Endodermal cell (in vitro differentiated cells): ENCODE measurements at regions not wholly inside any gene's neighbourhood (a gene's known extent, or its start where the extent isn't known, plus 50 kb on each side); places are given as distances from the start of the nearest gene placed in this dataset.

ENCODE experiments used
- DNase-seq: peaks from one replicate; pipeline ENCODE4 v3.0.0-alpha.2; 2017
- H3K27ac ChIP-seq: 2 replicates; pipeline ENCODE4 v1.5.1; 2013; ENCODE audit warnings: mild to moderate bottlenecking, low read depth, low read length, moderate library complexity
- H3K27me3 ChIP-seq: 2 replicates; pipeline ENCODE4 v1.6.1; 2013; ENCODE audit warnings: mild to moderate bottlenecking, low read length, moderate library complexity; ENCODE audit not compliant: insufficient read depth, control insufficient read depth, poor library complexity, severe bottlenecking
- H3K36me3 ChIP-seq: 2 replicates; pipeline ENCODE4 v1.7.0; 2013; ENCODE audit warnings: mild to moderate bottlenecking, low read length, moderate library complexity; ENCODE audit not compliant: control insufficient read depth, insufficient read depth
- H3K4me1 ChIP-seq: one replicate; pipeline ENCODE4 v1.7.0; 2013; ENCODE audit warnings: low read length; ENCODE audit not compliant: control insufficient read depth, insufficient read depth
- H3K4me3 ChIP-seq: 2 replicates; pipeline ENCODE4 v1.5.1; 2013; ENCODE audit warnings: mild to moderate bottlenecking, low read length, moderate library complexity
- H3K9ac ChIP-seq: 2 replicates; pipeline ENCODE4 v1.6.1; 2013; ENCODE audit warnings: mild to moderate bottlenecking, low read length, moderate library complexity; ENCODE audit not compliant: poor library complexity, severe bottlenecking; ENCODE audit errors: extremely low read depth
- H3K9me3 ChIP-seq: 2 replicates; pipeline ENCODE4 v1.6.1; 2013; ENCODE audit warnings: mild to moderate bottlenecking, low read length, moderate library complexity; ENCODE audit not compliant: control insufficient read depth
- H3K27ac Mint-ChIP-seq: 2 replicates; pipeline ENCODE4 v1.8.0; 2020; ENCODE audit warnings: mixed read lengths
- H3K27me3 Mint-ChIP-seq: 2 replicates; pipeline ENCODE4 v1.8.0; 2021; ENCODE audit warnings: mild to moderate bottlenecking, mixed read lengths; ENCODE audit not compliant: insufficient read depth
- H3K36me3 Mint-ChIP-seq: 2 replicates; pipeline ENCODE4 v1.8.0; 2020; ENCODE audit warnings: low read depth, mixed read lengths
- H3K4me1 Mint-ChIP-seq: 2 replicates; pipeline ENCODE4 v1.8.0; 2020; ENCODE audit warnings: mixed read lengths
- H3K4me3 Mint-ChIP-seq: 2 replicates; pipeline ENCODE4 v1.8.0; 2020; ENCODE audit warnings: mild to moderate bottlenecking, moderate library complexity, mixed read lengths
- H3K9me3 Mint-ChIP-seq: 2 replicates; pipeline ENCODE4 v1.8.0; 2020; ENCODE audit warnings: mild to moderate bottlenecking, mixed read lengths
- CTCF ChIP-seq: fragments of 200-600 bp; sonication (generic); conservative IDR thresholded peaks from 2 replicates; pipeline ENCODE4 v1.5.0; 2021; ENCODE audit warnings: antibody characterized with exemption, mild to moderate bottlenecking
- WGBS, 2 experiments: methylation state at CpG; one replicate each; pipeline versions ENCODE4 v1.1.5 to v1.1.7; 2013; ENCODE audit warnings: missing lambda C conversion rate in 2 of 2, mixed read lengths in 1 of 2; ENCODE audit not compliant: insufficient coverage in 1 of 2, insufficient read length in 1 of 2; 5-methylcytosine and 5-hydroxymethylcytosine counted together

GRCh38 chr3:192033246-192033645, 572.3 kb downstream of the PYDC2 start:
- Histone ChIP-seq H3K9ac (no peak overlapping the region), H3K27me3 (no peaks in the 10 kb centered on the region), H3K9me3 (no peaks in the 10 kb centered on the region), H3K4me3 (no peak overlapping the region), H3K27ac (no peak overlapping the region), H3K4me1 (no peaks in the 10 kb centered on the region), H3K36me3 (no peaks in the 10 kb centered on the region)
- Mint-ChIP-seq H3K9me3 (peaks cover 1% of the 10 kb centered on the region), H3K36me3 (no peaks in the 10 kb centered on the region), H3K4me1 (peaks cover 8% of the 10 kb centered on the region), H3K4me3 (no peak overlapping the region), H3K27ac (no peak overlapping the region), H3K27me3 (no peaks in the 10 kb centered on the region)
- DNase-seq, result no peak
- WGBS, 2 experiments, result 86 to 100% methylated on average over 1 of the region's 1 CpG
- TF ChIP-seq CTCF, result no peak

- H3K27me3 ChIP-seq, result no peaks in the 10 kb centered on the region
- H3K36me3 ChIP-seq, result no peaks in the 10 kb centered on the region
- DNase-seq, result no peak
- H3K4me3 ChIP-seq, result no peak overlapping the region
- H3K9me3 ChIP-seq, result no peaks in the 10 kb centered on the region
- no peaks in the 10 kb centered on the region for H3K9me3 Mint-ChIP-seq
- no peak overlapping the region for H3K27ac ChIP-seq
- no peaks in the 10 kb centered on the region for H3K36me3 Mint-ChIP-seq
- WGBS, 2 experiments, result 73 to 79% methylated on average over 3 of the region's 3 CpGs
- TF ChIP-seq CTCF, result no peak
- H3K4me3 Mint-ChIP-seq, result no peak overlapping the region
- peaks cover 13% of the 10 kb centered on the region for H3K4me1 Mint-ChIP-seq
- H3K27ac Mint-ChIP-seq, result no peak overlapping the region
- H3K27me3 Mint-ChIP-seq, result no peaks in the 10 kb centered on the region
- no peak overlapping the region for H3K9ac ChIP-seq
- no peaks in the 10 kb centered on the region for H3K4me1 ChIP-seq
Measured at GRCh38 chr3:192038726-192039125, 577.8 kb downstream of the PYDC2 start.

GRCh38 chr3:192039593-192039992, 578.6 kb downstream of the PYDC2 start:
- H3K4me3 Mint-ChIP-seq, result no peak overlapping the region
- peaks cover 13% of the 10 kb centered on the region for H3K4me1 Mint-ChIP-seq
- WGBS, 2 experiments, result 75 to 100% methylated on average over 3 to 5 of the region's 5 CpGs
- H3K36me3 Mint-ChIP-seq, result no peaks in the 10 kb centered on the region
- H3K27ac Mint-ChIP-seq, result no peak overlapping the region
- H3K9me3 Mint-ChIP-seq, result no peaks in the 10 kb centered on the region
- no peaks in the 10 kb centered on the region for H3K27me3 Mint-ChIP-seq
- Histone ChIP-seq H3K27ac (no peak overlapping the region), H3K27me3 (no peaks in the 10 kb centered on the region), H3K36me3 (no peaks in the 10 kb centered on the region), H3K4me3 (no peak overlapping the region), H3K4me1 (no peaks in the 10 kb centered on the region), H3K9me3 (no peaks in the 10 kb centered on the region), H3K9ac (no peak overlapping the region)
- DNase-seq, result no peak
- no peak for TF ChIP-seq CTCF
